C4-2B (cell line): ENCODE measurements at regions not wholly inside any gene's neighbourhood (a gene's known extent, or its start where the extent isn't known, plus 50 kb on each side); places are given as distances from the start of the nearest gene placed in this dataset.
"Not testable (repeated sequence)": the region's sequence is repeated elsewhere in the genome, so short reads cannot be mapped to it uniquely, and the experiment has no call there.

Source experiments
- CTCF ChIP-seq: fragments of 450-650 bp; conservative IDR thresholded peaks from 2 replicates; pipeline ENCODE4 v1.5.1; 2017; ENCODE audit warnings: mild to moderate bottlenecking
- ZFX ChIP-seq: fragments of 450-650 bp; IDR thresholded peaks from 2 replicates; pipeline ENCODE4 v1.6.1; 2017

DNA sequence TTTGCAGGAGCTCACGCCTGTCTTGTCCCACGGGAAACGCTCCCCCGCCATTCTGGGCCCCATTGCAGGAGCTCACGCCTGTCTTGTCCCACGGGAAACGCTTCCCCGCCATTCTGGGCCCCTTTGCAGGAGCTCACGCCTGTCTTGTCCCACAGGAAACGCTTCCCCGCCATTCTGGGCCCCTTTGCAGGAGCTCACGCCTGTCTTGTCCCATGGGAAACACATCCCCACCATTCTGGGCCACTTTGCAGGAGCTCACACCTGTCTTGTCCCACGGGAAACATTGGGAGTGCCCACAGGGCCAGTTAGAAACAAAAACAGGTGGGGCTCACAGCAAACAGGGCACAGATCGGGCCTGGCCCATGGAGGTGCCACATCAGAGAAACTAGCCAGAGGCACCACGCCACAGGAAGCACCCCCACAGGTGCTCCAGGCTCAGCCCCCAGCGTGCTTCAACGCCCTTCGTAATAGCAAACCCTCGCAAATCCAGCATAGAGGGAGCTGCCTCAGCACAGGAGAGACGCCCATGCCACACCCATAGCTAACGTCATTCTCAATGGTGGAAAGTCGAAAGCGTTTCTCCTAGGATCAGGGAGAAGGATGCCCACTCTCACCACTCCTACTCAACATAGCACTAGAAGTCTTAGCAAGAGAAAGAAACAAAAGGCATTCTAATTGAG, 218.2 kb upstream of the FRG1 start:
- TF ChIP-seq CTCF, ZFX: not testable (repeated sequence)
